ENCODE measurements at regions not wholly inside any gene's neighbourhood (a gene's known extent, or its start where the extent isn't known, plus 50 kb on each side); places are given as distances from the start of the nearest gene placed in this dataset.

- ATAC-seq (ENCODE audit: poor library complexity) (no peak), DNase-seq (no peak)
- Mint-ChIP-seq H3K4me3 (no peak overlapping the region), H3K27ac (no peak overlapping the region), H3K36me3 (ENCODE audit: low read depth) (no peaks in the 10 kb centered on the region), H3K9me3 (no peaks in the 10 kb centered on the region), H3K4me1 (ENCODE audit: low read depth) (no peaks in the 10 kb centered on the region), H3K27me3 (no peaks in the 10 kb centered on the region)
- Histone ChIP-seq H3K27ac (ENCODE audit: low read depth in 1 of 2, low read length in 2 of 2) (no peak overlapping the region), H3K4me3 (ENCODE audit: low read length) (no peak overlapping the region), H3K4me1 (ENCODE audit: insufficient read depth, low read length) (no peaks in the 10 kb centered on the region), H3K27me3 (ENCODE audit: control insufficient read depth in 1 of 2, insufficient read depth in 2 of 2, low read length in 2 of 2) (no peaks in the 10 kb centered on the region), H3K9me3 (ENCODE audit: control insufficient read depth in 1 of 2, insufficient read depth in 1 of 2, low read length in 2 of 2) (no peaks in the 10 kb centered on the region), H3K36me3 (ENCODE audit: insufficient read depth, low read length) (no peaks in the 10 kb centered on the region)
- no peak for TF ChIP-seq CTCF (IDR thresholded peaks at IDR 0.05)
- intact Hi-C loops (cut with DNase I, micrococcal nuclease) = no loop called here
- ChIA-PET CTCF (no interaction called here), POLR2A (no interaction called here)
These were observed 208.7 kb downstream of the ZPLD1 start for GRCh38 chr3:102643546-102643945.

GRCh38 chr3:102646557-102646956 lies 211.7 kb downstream of the ZPLD1 start:
- H3K4me3 ChIP-seq (ENCODE audit: low read length) = no peak overlapping the region
- no peaks in the 10 kb centered on the region for H3K4me1 Mint-ChIP-seq (ENCODE audit: low read depth)
- H3K9me3 Mint-ChIP-seq = no peaks in the 10 kb centered on the region
- no peak overlapping the region for H3K27ac Mint-ChIP-seq
- ATAC-seq (ENCODE audit: poor library complexity) (no peak), DNase-seq (no peak)
- ChIA-PET POLR2A (no interaction called here), CTCF (no interaction called here)
- intact Hi-C loops (cut with DNase I, micrococcal nuclease) = no loop called here
- no peaks in the 10 kb centered on the region for H3K36me3 ChIP-seq (ENCODE audit: insufficient read depth, low read length)
- TF ChIP-seq CTCF (IDR thresholded peaks at IDR 0.05) = no peak
- H3K36me3 Mint-ChIP-seq (ENCODE audit: low read depth) = no peaks in the 10 kb centered on the region
- no peaks in the 10 kb centered on the region for H3K9me3 ChIP-seq (ENCODE audit: control insufficient read depth in 1 of 2, insufficient read depth in 1 of 2, low read length in 2 of 2)
- no peaks in the 10 kb centered on the region for H3K4me1 ChIP-seq (ENCODE audit: insufficient read depth, low read length)
- H3K4me3 Mint-ChIP-seq = no peak overlapping the region
- H3K27ac ChIP-seq (ENCODE audit: low read depth in 1 of 2, low read length in 2 of 2) = no peak overlapping the region
- H3K27me3 ChIP-seq (ENCODE audit: control insufficient read depth in 1 of 2, insufficient read depth in 2 of 2, low read length in 2 of 2) = no peaks in the 10 kb centered on the region
- H3K27me3 Mint-ChIP-seq = no peaks in the 10 kb centered on the region

GRCh38 chr3:102660653-102661052 lies 225.8 kb downstream of the ZPLD1 start:
- no peak overlapping the region for H3K27ac ChIP-seq (ENCODE audit: low read depth in 1 of 2, low read length in 2 of 2)
- no peaks in the 10 kb centered on the region for H3K4me1 ChIP-seq (ENCODE audit: insufficient read depth, low read length)
- H3K4me3 Mint-ChIP-seq = no peak overlapping the region
- H3K4me1 Mint-ChIP-seq (ENCODE audit: low read depth) = no peaks in the 10 kb centered on the region
- ChIA-PET CTCF (no interaction called here), POLR2A (no interaction called here)
- intact Hi-C loops (cut with DNase I, micrococcal nuclease) = no loop called here
- H3K9me3 ChIP-seq (ENCODE audit: control insufficient read depth in 1 of 2, insufficient read depth in 1 of 2, low read length in 2 of 2) = peaks cover 0 to 3% of the 10 kb centered on the region in 2 experiments
- DNase-seq = no peak
- ATAC-seq (ENCODE audit: poor library complexity) = no peak
- H3K9me3 Mint-ChIP-seq = no peaks in the 10 kb centered on the region
- H3K27me3 Mint-ChIP-seq = peaks cover 4% of the 10 kb centered on the region
- H3K36me3 ChIP-seq (ENCODE audit: insufficient read depth, low read length) = no peaks in the 10 kb centered on the region
- TF ChIP-seq CTCF (IDR thresholded peaks at IDR 0.05) = no peak
- H3K4me3 ChIP-seq (ENCODE audit: low read length) = no peak overlapping the region
- no peak overlapping the region for H3K27ac Mint-ChIP-seq
- no peaks in the 10 kb centered on the region for H3K27me3 ChIP-seq (ENCODE audit: control insufficient read depth in 1 of 2, insufficient read depth in 2 of 2, low read length in 2 of 2)
- H3K36me3 Mint-ChIP-seq (ENCODE audit: low read depth) = no peaks in the 10 kb centered on the region
